Mammary epithelial cell (primary cell): ENCODE measurements at regions not wholly inside any gene's neighbourhood (a gene's known extent, or its start where the extent isn't known, plus 50 kb on each side); places are given as distances from the start of the nearest gene placed in this dataset.
"Not testable (repeated sequence)": the region's sequence is repeated elsewhere in the genome, so short reads cannot be mapped to it uniquely, and the experiment has no call there.

Experiments
- CTCF ChIP-seq, 2 donors: IDR thresholded peaks in 1 of 2; conservative IDR thresholded peaks in 1 of 2; 2 replicates each; pipeline ENCODE4 v1.5.1; 2011 to 2012; ENCODE audit warnings: inconsistent platforms in 2 of 2, low read length in 2 of 2, mild to moderate bottlenecking in 2 of 2, control low read depth in 1 of 2, low read depth in 1 of 2; ENCODE audit not compliant: insufficient read depth in 1 of 2; ENCODE audit errors: extremely low read depth in 1 of 2
- EZH2 ChIP-seq: IDR thresholded peaks from 2 replicates; pipeline ENCODE4 v1.6.1; 2012; ENCODE audit warnings: low read length, inconsistent platforms, borderline replicate concordance

GRCh38 chr13:24567593-24567992 lies 55.0 kb upstream of the PARP4 start:
- not testable (repeated sequence) for TF ChIP-seq EZH2; CTCF (conservative IDR thresholded peaks at IDR 0.05 in 1 of 2, IDR thresholded peaks at IDR 0.05 in 1 of 2; ENCODE audit: extremely low read depth in 1 of 2, insufficient read depth in 1 of 2, low read depth in 1 of 2, low read length in 2 of 2)
